Liver (tissue), 8 donors: ENCODE measurements at regions not wholly inside any gene's neighbourhood (a gene's known extent, or its start where the extent isn't known, plus 50 kb on each side); places are given as distances from the start of the nearest gene placed in this dataset.

Experiments used
- DNase-seq: peaks from one replicate; pipeline ENCODE4 v3.0.0-alpha.2; 2017; ENCODE audit warnings: low spot score
- H3K27ac ChIP-seq, 2 donors: one replicate each; pipeline ENCODE4 v1.7.0; 2013; ENCODE audit warnings: inconsistent platforms in 2 of 2, low read length in 2 of 2, control low read depth in 1 of 2, low read depth in 1 of 2, mild to moderate bottlenecking in 1 of 2
- H3K27me3 ChIP-seq, 4 donors: one replicate each; pipeline versions ENCODE4 v1.6.1 to v1.7.0; 2013; ENCODE audit warnings: low read length in 3 of 4, inconsistent platforms in 1 of 4, mild to moderate bottlenecking in 1 of 4, moderate library complexity in 1 of 4; ENCODE audit not compliant: control insufficient read depth in 4 of 4, insufficient read depth in 4 of 4
- H3K36me3 ChIP-seq, 4 donors: one replicate each; pipeline versions ENCODE4 v1.6.1 to v1.7.0; 2013; ENCODE audit warnings: low read length in 3 of 4, mild to moderate bottlenecking in 3 of 4, low read depth in 1 of 4, moderate library complexity in 1 of 4; ENCODE audit not compliant: control insufficient read depth in 4 of 4, insufficient read depth in 3 of 4
- H3K4me1 ChIP-seq, 4 donors: one replicate each; pipeline versions ENCODE4 v1.6.1 to v1.7.0; 2013; ENCODE audit warnings: low read length in 3 of 4, mild to moderate bottlenecking in 3 of 4, moderate library complexity in 1 of 4; ENCODE audit not compliant: control insufficient read depth in 4 of 4, insufficient read depth in 4 of 4
- H3K4me3 ChIP-seq, 3 donors: one replicate each; pipeline versions ENCODE4 v1.6.1 to v1.7.0; 2013; ENCODE audit warnings: low read length in 3 of 3, control low read depth in 1 of 3, low read depth in 1 of 3, mild to moderate bottlenecking in 1 of 3
- H3K9ac ChIP-seq, 2 donors: one replicate each; pipeline ENCODE4 v1.7.0; 2013; ENCODE audit warnings: low read length in 2 of 2, mild to moderate bottlenecking in 2 of 2, moderate library complexity in 2 of 2, control low read depth in 1 of 2, low read depth in 1 of 2
- H3K9me3 ChIP-seq, 4 donors: one replicate each; pipeline versions ENCODE4 v1.6.1 to v1.7.0; 2013; ENCODE audit warnings: low read length in 3 of 4; ENCODE audit not compliant: control insufficient read depth in 4 of 4
- CTCF ChIP-seq: fragments of 150-350 bp; IDR thresholded peaks from 2 replicates; pipeline ENCODE4 v1.5.1; 2017; ENCODE audit warnings: improper control_type of control experiment, low read depth, low read length; ENCODE audit not compliant: missing input control
- EGR1 ChIP-seq, 2 donors: IDR thresholded peaks; 2 replicates each; pipeline ENCODE4 v1.6.1; 2016 to 2018; ENCODE audit warnings: antibody characterized with exemption in 2 of 2, low read depth in 2 of 2
- FOXA1 ChIP-seq: IDR thresholded peaks from 2 replicates; pipeline ENCODE4 v1.6.1; 2016; ENCODE audit warnings: antibody characterized with exemption
- FOXA2 ChIP-seq: IDR thresholded peaks from 2 replicates; pipeline ENCODE4 v1.6.1; 2016; ENCODE audit warnings: antibody characterized with exemption
- GABPA ChIP-seq, 2 donors: IDR thresholded peaks in 1 of 2; conservative IDR thresholded peaks in 1 of 2; 2 replicates each; pipeline ENCODE4 v1.6.1; 2016; ENCODE audit warnings: antibody characterized with exemption in 2 of 2, mild to moderate bottlenecking in 1 of 2, moderate library complexity in 1 of 2
- HNF4A ChIP-seq, 2 donors: conservative IDR thresholded peaks; 2 replicates each; pipeline ENCODE4 v1.6.1; 2016; ENCODE audit warnings: antibody characterized with exemption in 2 of 2, mild to moderate bottlenecking in 2 of 2
- HNF4G ChIP-seq: IDR thresholded peaks from 2 replicates; pipeline ENCODE4 v1.6.1; 2016; ENCODE audit warnings: antibody characterized with exemption
- JUND ChIP-seq, 2 donors: IDR thresholded peaks; 2 replicates each; pipeline ENCODE4 v1.6.1; 2016; ENCODE audit warnings: antibody characterized with exemption in 2 of 2
- MAX ChIP-seq: IDR thresholded peaks from 2 replicates; pipeline ENCODE4 v1.6.1; 2016; ENCODE audit warnings: antibody characterized with exemption
- NR2F2 ChIP-seq: IDR thresholded peaks from 2 replicates; pipeline ENCODE4 v1.6.1; 2016; ENCODE audit warnings: antibody characterized with exemption
- RAD21 ChIP-seq, 2 donors: IDR thresholded peaks; 2 replicates each; pipeline ENCODE4 v1.6.1; 2016; ENCODE audit warnings: antibody characterized with exemption in 2 of 2, mild to moderate bottlenecking in 2 of 2
- RXRA ChIP-seq, 2 donors: IDR thresholded peaks; 2 replicates each; pipeline ENCODE4 v1.6.1; 2017 to 2018; ENCODE audit warnings: antibody characterized with exemption in 2 of 2, mild to moderate bottlenecking in 1 of 2
- TAF1 ChIP-seq: conservative IDR thresholded peaks from 2 replicates; pipeline ENCODE4 v1.6.1; 2016; ENCODE audit warnings: antibody characterized with exemption, mild to moderate bottlenecking
- YY1 ChIP-seq: IDR thresholded peaks from 2 replicates; pipeline ENCODE4 v1.6.1; 2016; ENCODE audit warnings: antibody characterized with exemption, mild to moderate bottlenecking
- WGBS: extraction: QIAGEN DNeasy Blood & Tissue Kit; methylation state at CpG from one replicate; pipeline ENCODE4 v1.1.7; 2013; 5-methylcytosine and 5-hydroxymethylcytosine counted together
- TF ChIP-seq, protein P1 (sequence below): IDR thresholded peaks from 2 replicates; pipeline ENCODE4 v1.6.1; 2016; ENCODE audit warnings: antibody characterized with exemption
- TF ChIP-seq, protein P2 (sequence below): IDR thresholded peaks from 2 replicates; pipeline ENCODE4 v1.6.1; 2016; ENCODE audit warnings: antibody characterized with exemption
- TF ChIP-seq, protein P3 (sequence below): IDR thresholded peaks from 2 replicates; pipeline ENCODE4 v1.6.1; 2016; ENCODE audit warnings: antibody characterized with exemption, mild to moderate bottlenecking
- donor health status: healthy.
- donor health status: healthy.
- donor health status: healthy.
- donor health status: healthy.
- donor health status: healthy.

- TF ChIP-seq, protein P1, sequence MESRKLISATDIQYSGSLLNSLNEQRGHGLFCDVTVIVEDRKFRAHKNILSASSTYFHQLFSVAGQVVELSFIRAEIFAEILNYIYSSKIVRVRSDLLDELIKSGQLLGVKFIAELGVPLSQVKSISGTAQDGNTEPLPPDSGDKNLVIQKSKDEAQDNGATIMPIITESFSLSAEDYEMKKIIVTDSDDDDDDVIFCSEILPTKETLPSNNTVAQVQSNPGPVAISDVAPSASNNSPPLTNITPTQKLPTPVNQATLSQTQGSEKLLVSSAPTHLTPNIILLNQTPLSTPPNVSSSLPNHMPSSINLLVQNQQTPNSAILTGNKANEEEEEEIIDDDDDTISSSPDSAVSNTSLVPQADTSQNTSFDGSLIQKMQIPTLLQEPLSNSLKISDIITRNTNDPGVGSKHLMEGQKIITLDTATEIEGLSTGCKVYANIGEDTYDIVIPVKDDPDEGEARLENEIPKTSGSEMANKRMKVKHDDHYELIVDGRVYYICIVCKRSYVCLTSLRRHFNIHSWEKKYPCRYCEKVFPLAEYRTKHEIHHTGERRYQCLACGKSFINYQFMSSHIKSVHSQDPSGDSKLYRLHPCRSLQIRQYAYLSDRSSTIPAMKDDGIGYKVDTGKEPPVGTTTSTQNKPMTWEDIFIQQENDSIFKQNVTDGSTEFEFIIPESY = no peak
- TF ChIP-seq NR2F2 (no peak), FOXA2 (no peak), RXRA (IDR thresholded peaks at IDR 0.05) (no peak), TAF1 (no peak), YY1 (no peak), EGR1 (IDR thresholded peaks at IDR 0.05; ENCODE audit: low read depth in 2 of 2) (no peak)
These were observed 654.8 kb upstream of the MEF2C start (continued) for GRCh38 chr5:89537800-89538199.

GRCh38 chr5:89536020-89536419 is 653.0 kb upstream of the MEF2C start:
- TF ChIP-seq HNF4G (no peak), TAF1 (no peak), RXRA (IDR thresholded peaks at IDR 0.05) (no peak), YY1 (no peak), JUND (IDR thresholded peaks at IDR 0.05) (no peak), HNF4A (conservative IDR thresholded peaks at IDR 0.05) (no peak), FOXA2 (no peak), MAX (no peak), FOXA1 (no peak), GABPA (IDR thresholded peaks at IDR 0.05 in 1 of 2, conservative IDR thresholded peaks at IDR 0.05 in 1 of 2) (no peak), NR2F2 (no peak), CTCF (no peak), RAD21 (IDR thresholded peaks at IDR 0.05) (no peak)
- TF ChIP-seq, protein P2, sequence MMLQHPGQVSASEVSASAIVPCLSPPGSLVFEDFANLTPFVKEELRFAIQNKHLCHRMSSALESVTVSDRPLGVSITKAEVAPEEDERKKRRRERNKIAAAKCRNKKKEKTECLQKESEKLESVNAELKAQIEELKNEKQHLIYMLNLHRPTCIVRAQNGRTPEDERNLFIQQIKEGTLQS = no peak
- TF ChIP-seq, protein P1 = no peak
- TF ChIP-seq, protein P3, sequence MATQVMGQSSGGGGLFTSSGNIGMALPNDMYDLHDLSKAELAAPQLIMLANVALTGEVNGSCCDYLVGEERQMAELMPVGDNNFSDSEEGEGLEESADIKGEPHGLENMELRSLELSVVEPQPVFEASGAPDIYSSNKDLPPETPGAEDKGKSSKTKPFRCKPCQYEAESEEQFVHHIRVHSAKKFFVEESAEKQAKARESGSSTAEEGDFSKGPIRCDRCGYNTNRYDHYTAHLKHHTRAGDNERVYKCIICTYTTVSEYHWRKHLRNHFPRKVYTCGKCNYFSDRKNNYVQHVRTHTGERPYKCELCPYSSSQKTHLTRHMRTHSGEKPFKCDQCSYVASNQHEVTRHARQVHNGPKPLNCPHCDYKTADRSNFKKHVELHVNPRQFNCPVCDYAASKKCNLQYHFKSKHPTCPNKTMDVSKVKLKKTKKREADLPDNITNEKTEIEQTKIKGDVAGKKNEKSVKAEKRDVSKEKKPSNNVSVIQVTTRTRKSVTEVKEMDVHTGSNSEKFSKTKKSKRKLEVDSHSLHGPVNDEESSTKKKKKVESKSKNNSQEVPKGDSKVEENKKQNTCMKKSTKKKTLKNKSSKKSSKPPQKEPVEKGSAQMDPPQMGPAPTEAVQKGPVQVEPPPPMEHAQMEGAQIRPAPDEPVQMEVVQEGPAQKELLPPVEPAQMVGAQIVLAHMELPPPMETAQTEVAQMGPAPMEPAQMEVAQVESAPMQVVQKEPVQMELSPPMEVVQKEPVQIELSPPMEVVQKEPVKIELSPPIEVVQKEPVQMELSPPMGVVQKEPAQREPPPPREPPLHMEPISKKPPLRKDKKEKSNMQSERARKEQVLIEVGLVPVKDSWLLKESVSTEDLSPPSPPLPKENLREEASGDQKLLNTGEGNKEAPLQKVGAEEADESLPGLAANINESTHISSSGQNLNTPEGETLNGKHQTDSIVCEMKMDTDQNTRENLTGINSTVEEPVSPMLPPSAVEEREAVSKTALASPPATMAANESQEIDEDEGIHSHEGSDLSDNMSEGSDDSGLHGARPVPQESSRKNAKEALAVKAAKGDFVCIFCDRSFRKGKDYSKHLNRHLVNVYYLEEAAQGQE = no peak
- no peaks in the 10 kb centered on the region for H3K36me3 ChIP-seq
- H3K9ac ChIP-seq = no peak overlapping the region
- H3K27ac ChIP-seq = no peak overlapping the region
- DNase-seq = no peak
- H3K4me3 ChIP-seq = no peak overlapping the region
- no peaks in the 10 kb centered on the region for H3K4me1 ChIP-seq
- 76% methylated on average over 2 of the region's 2 CpGs for WGBS
- H3K27me3 ChIP-seq = no peaks in the 10 kb centered on the region
- peaks cover 0 to 2% (median 0%) of the 10 kb centered on the region in 4 donors for H3K9me3 ChIP-seq
